AG04450 (cell line): ENCODE measurements at regions not wholly inside any gene's neighbourhood (a gene's known extent, or its start where the extent isn't known, plus 50 kb on each side); places are given as distances from the start of the nearest gene placed in this dataset.

Experiments
- CTCF ChIA-PET: fragments of 300-600, 350-600 bp; formaldehyde crosslinking; extraction: SDS; loops from one replicate; lab custom pipeline; 2022; ENCODE audit warnings: antibody characterized with exemption, inconsistent platforms; lab: Charles Lee
- POLR2A ChIA-PET: fragments of 350-600 bp; formaldehyde crosslinking; extraction: SDS; loops from one replicate; lab custom pipeline; 2021; ENCODE audit warnings: antibody characterized with exemption, inconsistent platforms; lab: Yijun Ruan, JAX
- DNase-seq: peaks from one replicate; pipeline ENCODE4 v3.0.0-alpha.2; 2011; ENCODE audit warnings: low read depth, low spot score
- H3K27ac ChIP-seq: one replicate; pipeline ENCODE4 v1.5.1; 2012; ENCODE audit warnings: low read depth, low read length, control low read depth
- H3K27me3 ChIP-seq: one replicate; pipeline ENCODE4 v1.6.0; 2012; ENCODE audit warnings: low read length; ENCODE audit not compliant: control insufficient read depth, insufficient read depth
- H3K4me3 ChIP-seq: 2 replicates; pipeline ENCODE4 v1.5.1; 2011; ENCODE audit warnings: mild to moderate bottlenecking, low read depth, low read length, control low read depth
- H3K9me3 ChIP-seq: 2 replicates; pipeline ENCODE4 v1.5.1; 2012; ENCODE audit warnings: low read length; ENCODE audit not compliant: control insufficient read depth, insufficient read depth
- TF ChIP-seq, protein P1 (sequence below): IDR thresholded peaks from 2 replicates; pipeline ENCODE4 v1.5.1; 2011; ENCODE audit warnings: low read depth, low read length, control low read depth, inconsistent platforms

GRCh38 chr20:21609221-21609620 lies 95.4 kb upstream of the NKX2-2 start:
- POLR2A ChIA-PET, result no interaction called here
- CTCF ChIA-PET, result no interaction called here
- no peak overlapping the region for H3K27ac ChIP-seq
- peaks cover 22% of the 10 kb centered on the region for H3K9me3 ChIP-seq
- TF ChIP-seq, protein P1, sequence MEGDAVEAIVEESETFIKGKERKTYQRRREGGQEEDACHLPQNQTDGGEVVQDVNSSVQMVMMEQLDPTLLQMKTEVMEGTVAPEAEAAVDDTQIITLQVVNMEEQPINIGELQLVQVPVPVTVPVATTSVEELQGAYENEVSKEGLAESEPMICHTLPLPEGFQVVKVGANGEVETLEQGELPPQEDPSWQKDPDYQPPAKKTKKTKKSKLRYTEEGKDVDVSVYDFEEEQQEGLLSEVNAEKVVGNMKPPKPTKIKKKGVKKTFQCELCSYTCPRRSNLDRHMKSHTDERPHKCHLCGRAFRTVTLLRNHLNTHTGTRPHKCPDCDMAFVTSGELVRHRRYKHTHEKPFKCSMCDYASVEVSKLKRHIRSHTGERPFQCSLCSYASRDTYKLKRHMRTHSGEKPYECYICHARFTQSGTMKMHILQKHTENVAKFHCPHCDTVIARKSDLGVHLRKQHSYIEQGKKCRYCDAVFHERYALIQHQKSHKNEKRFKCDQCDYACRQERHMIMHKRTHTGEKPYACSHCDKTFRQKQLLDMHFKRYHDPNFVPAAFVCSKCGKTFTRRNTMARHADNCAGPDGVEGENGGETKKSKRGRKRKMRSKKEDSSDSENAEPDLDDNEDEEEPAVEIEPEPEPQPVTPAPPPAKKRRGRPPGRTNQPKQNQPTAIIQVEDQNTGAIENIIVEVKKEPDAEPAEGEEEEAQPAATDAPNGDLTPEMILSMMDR, result no peak
- no peaks in the 10 kb centered on the region for H3K27me3 ChIP-seq
- H3K4me3 ChIP-seq, result no peak overlapping the region
- no peak for DNase-seq

DNA sequence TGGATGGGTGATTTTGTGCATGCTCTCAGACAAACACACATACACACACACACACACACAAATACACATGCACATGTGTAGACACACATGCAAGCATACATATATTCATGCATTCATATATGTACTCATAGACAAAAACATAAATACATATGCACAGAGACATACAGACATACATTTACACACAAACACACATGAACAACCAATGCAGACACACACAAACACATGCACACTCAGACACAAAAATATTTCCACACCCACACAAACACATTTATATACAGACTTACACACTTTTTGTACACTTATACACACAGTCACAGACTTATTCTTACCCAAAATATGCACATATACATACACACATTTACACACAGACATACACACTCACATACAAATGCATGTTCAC lies 94.9 kb upstream of the NKX2-2 start:
- POLR2A ChIA-PET, result no interaction called here
- DNase-seq, result no peak
- CTCF ChIA-PET, result no interaction called here
- Histone ChIP-seq H3K4me3 (no peak overlapping the region), H3K9me3 (peaks cover 22% of the 10 kb centered on the region), H3K27ac (no peak overlapping the region), H3K27me3 (no peaks in the 10 kb centered on the region)
- TF ChIP-seq, protein P1, result no peak

DNA sequence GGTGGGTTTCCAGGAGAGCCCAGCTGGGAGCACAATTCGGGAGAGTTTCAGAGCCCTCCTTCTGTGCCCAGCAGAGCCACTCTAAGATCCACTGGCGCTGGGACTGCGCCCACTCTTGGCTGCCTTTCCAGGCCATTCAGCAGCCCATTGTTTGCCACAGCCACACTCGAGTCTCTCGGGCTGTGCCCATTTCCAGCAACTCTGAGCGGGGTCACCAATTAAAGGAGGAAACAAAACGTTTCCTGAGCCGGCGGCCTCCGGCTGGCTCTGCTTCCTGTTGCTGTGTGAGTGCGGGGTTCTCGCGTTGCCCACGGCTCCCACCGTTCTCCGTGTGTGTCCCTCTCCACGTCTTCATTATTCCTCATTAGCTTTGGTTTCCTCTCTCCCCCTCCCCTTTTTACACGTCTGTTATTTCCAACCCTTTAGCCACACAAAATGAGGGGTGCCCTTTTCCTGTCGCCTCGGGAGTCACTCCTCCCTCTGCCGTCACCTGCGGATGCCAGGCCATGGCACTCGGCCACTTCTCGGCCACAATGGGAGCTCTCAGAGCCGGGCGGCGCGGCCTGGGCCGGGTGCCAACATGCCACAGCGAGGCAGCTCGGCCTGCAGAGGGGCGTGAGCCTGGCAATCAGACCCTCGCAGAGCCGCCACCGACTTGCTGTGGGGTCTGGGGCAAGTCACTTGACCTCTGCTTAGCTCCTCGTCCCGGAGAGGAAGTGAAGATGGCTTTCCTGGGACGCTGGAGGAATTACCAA lies 94.3 kb upstream of the NKX2-2 start:
- DNase-seq, result no peak
- Histone ChIP-seq H3K4me3 (no peak overlapping the region), H3K27me3 (no peaks in the 10 kb centered on the region), H3K9me3 (peaks cover 19% of the 10 kb centered on the region), H3K27ac (no peak overlapping the region)
- TF ChIP-seq, protein P1, result no peak
- ChIA-PET POLR2A (no interaction called here), CTCF (no interaction called here)

- H3K27me3 ChIP-seq, result no peaks in the 10 kb centered on the region
- no peak overlapping the region for H3K4me3 ChIP-seq
- no peak for DNase-seq
- TF ChIP-seq, protein P1, result no peak
- ChIA-PET POLR2A (no interaction called here), CTCF (interaction anchor here (0.6 to 3.1 kb wide), 2 partner anchors 14 to 738 kb away, joined by 3 to 10 read pairs; no protein-coding TSS in a partner anchor)
- H3K27ac ChIP-seq, result no peak overlapping the region
- H3K9me3 ChIP-seq, result peaks cover 5% of the 10 kb centered on the region; the same call in 1 of the 2 replicates
Measured at GRCh38 chr20:21601799-21602198, 87.9 kb upstream of the NKX2-2 start.

GRCh38 chr20:21586682-21587081 lies 72.8 kb upstream of the NKX2-2 start:
- Histone ChIP-seq H3K27ac (no peak overlapping the region), H3K27me3 (no peaks in the 10 kb centered on the region), H3K4me3 (no peak overlapping the region), H3K9me3 (no peaks in the 10 kb centered on the region)
- ChIA-PET CTCF (no interaction called here), POLR2A (no interaction called here)
- DNase-seq, result no peak
- TF ChIP-seq, protein P1, result no peak
